SK-N-SH (cell line): ENCODE measurements at regions not wholly inside any gene's neighbourhood (a gene's known extent, or its start where the extent isn't known, plus 50 kb on each side); places are given as distances from the start of the nearest gene placed in this dataset.

ENCODE experiments used
- CTCF ChIA-PET: fragments of 300-600, 350-600 bp; formaldehyde crosslinking; extraction: SDS; loops from one replicate; lab custom pipeline; 2021; lab: Yijun Ruan, JAX
- POLR2A ChIA-PET: fragments of 350-600 bp; sonication (Branson Sonifier 250); formaldehyde crosslinking; extraction: SDS; loops from one replicate; lab custom pipeline; 2020; ENCODE audit warnings: antibody characterized with exemption, inconsistent platforms; lab: Yijun Ruan, JAX
- DNase-seq: peaks from one replicate; pipeline ENCODE4 v3.0.0; 2012
- H2AFZ ChIP-seq: fragments of 200-600 bp; sonication (generic); 2 replicates; pipeline ENCODE4 v1.8.1; 2016; ENCODE audit warnings: antibody characterized with exemption, mild to moderate bottlenecking, low read depth
- H3F3A ChIP-seq: fragments of 200-600 bp; sonication (generic); replicated peaks from 2 replicates; pipeline ENCODE3; 2016; ENCODE audit warnings: antibody characterized with exemption, mild to moderate bottlenecking; ENCODE audit not compliant: insufficient read depth
- H3K27ac ChIP-seq, 2 experiments: fragments of 200-500 bp in 1 of 2; fragments of 200-600 bp in 1 of 2; sonication (Bioruptor generic) in 1 of 2; sonication (generic), shearing (Covaris generic) in 1 of 2; 2 replicates each; pipeline versions ENCODE4 v1.5.1 to v1.6.1; 2014 to 2016; ENCODE audit warnings: low read depth in 2 of 2, inconsistent platforms in 1 of 2, low read length in 1 of 2, mild to moderate bottlenecking in 1 of 2, mixed read lengths in 1 of 2
- H3K27me3 ChIP-seq: fragments of 200-600 bp; sonication (generic), shearing (Covaris generic); 2 replicates; pipeline ENCODE4 v1.6.1; 2016; ENCODE audit warnings: mixed run types; ENCODE audit not compliant: insufficient read depth
- H3K36me3 ChIP-seq, 2 experiments: fragments of 200-500 bp in 1 of 2; fragments of 200-600 bp in 1 of 2; sonication (Bioruptor generic) in 1 of 2; sonication (generic) in 1 of 2; replicated peaks in 1 of 2; 2 replicates each; pipeline versions ENCODE3 to v1.5.1; 2014 to 2016; ENCODE audit warnings: low read length in 1 of 2, mild to moderate bottlenecking in 1 of 2; ENCODE audit not compliant: insufficient read depth in 2 of 2, control insufficient read depth in 1 of 2
- H3K4me1 ChIP-seq, 2 experiments: fragments of 200-500 bp in 1 of 2; fragments of 200-600 bp in 1 of 2; sonication (Bioruptor generic) in 1 of 2; sonication (generic), shearing (Covaris generic) in 1 of 2; 2 replicates each; pipeline versions ENCODE4 v1.5.1 to v1.6.1; 2014 to 2016; ENCODE audit warnings: low read depth in 1 of 2, low read length in 1 of 2, mixed run types in 1 of 2; ENCODE audit not compliant: insufficient read depth in 2 of 2, control insufficient read depth in 1 of 2
- H3K4me2 ChIP-seq: fragments of 200-600 bp; sonication (generic), shearing (Covaris generic); 2 replicates; pipeline ENCODE4 v1.6.1; 2017; ENCODE audit warnings: mixed run types
- H3K4me3 ChIP-seq, 2 experiments: fragments of 200-500 bp in 1 of 2; fragments of 200-600 bp in 1 of 2; sonication (Bioruptor generic) in 1 of 2; sonication (generic), shearing (Covaris generic) in 1 of 2; 2 replicates each; pipeline versions ENCODE4 v1.5.1 to v1.8.1; 2014 to 2016; ENCODE audit warnings: low read depth in 2 of 2, inconsistent platforms in 1 of 2, low read length in 1 of 2, mild to moderate bottlenecking in 1 of 2, mixed read lengths in 1 of 2, moderate library complexity in 1 of 2
- H3K79me2 ChIP-seq: fragments of 200-600 bp; sonication (generic); 2 replicates; pipeline ENCODE4 v1.8.1; 2017; ENCODE audit warnings: mild to moderate bottlenecking; ENCODE audit not compliant: insufficient read depth
- H3K9ac ChIP-seq: fragments of 200-600 bp; sonication (generic); 2 replicates; pipeline ENCODE4 v1.6.1; 2017; ENCODE audit warnings: mixed run types
- H3K9me2 ChIP-seq: fragments of 200-600 bp; sonication (generic); 2 replicates; pipeline ENCODE4 v1.6.1; 2017; ENCODE audit warnings: mixed run types
- H3K9me3 ChIP-seq: fragments of 200-600 bp; sonication (generic); 2 replicates; pipeline ENCODE4 v1.6.1; 2017; ENCODE audit warnings: mixed run types, mild to moderate bottlenecking, moderate library complexity
- H4K20me1 ChIP-seq: fragments of 200-600 bp; sonication (generic); 2 replicates; pipeline ENCODE4 v1.6.1; 2017; ENCODE audit warnings: mild to moderate bottlenecking, mixed run types; ENCODE audit not compliant: insufficient read depth
- CTCF ChIP-seq: fragments of 200-600 bp; sonication (generic); IDR thresholded peaks from 2 replicates; pipeline ENCODE4 v1.6.1; 2017; ENCODE audit warnings: antibody characterized with exemption, mild to moderate bottlenecking, moderate library complexity
- EZH2phosphoT487 ChIP-seq: fragments of 200-600 bp; sonication (generic); IDR thresholded peaks from 2 replicates; pipeline ENCODE4 v1.6.1; 2017; ENCODE audit warnings: low read depth, mixed run types, mild to moderate bottlenecking, antibody characterized with exemption, moderate library complexity, borderline replicate concordance
- FOSL2 ChIP-seq: IDR thresholded peaks from 2 replicates; pipeline ENCODE4 v1.4.0; 2012; ENCODE audit warnings: low read depth, mild to moderate bottlenecking, moderate library complexity, borderline replicate concordance
- FOXM1 ChIP-seq: IDR thresholded peaks from 2 replicates; pipeline ENCODE4 v1.4.0; 2012; ENCODE audit warnings: low read depth, mild to moderate bottlenecking
- GATA2 ChIP-seq: sonication (generic); formaldehyde crosslinking; IDR thresholded peaks from 2 replicates; pipeline ENCODE4 v1.5.0; 2020; ENCODE audit warnings: mild to moderate bottlenecking, missing genetic modification reagents
- MEF2A ChIP-seq: IDR thresholded peaks from 2 replicates; pipeline ENCODE4 v1.4.0; 2012; ENCODE audit warnings: low read depth, borderline replicate concordance
- MXI1 ChIP-seq: IDR thresholded peaks from 2 replicates; pipeline ENCODE4 v1.6.1; 2012; ENCODE audit warnings: mild to moderate bottlenecking, low read depth, low read length, improper control_type of control experiment
- POLR2AphosphoS5 ChIP-seq: IDR thresholded peaks from 2 replicates; pipeline ENCODE4 v1.6.1; 2012; ENCODE audit warnings: low read depth, low read length
- RAD21 ChIP-seq: IDR thresholded peaks from 2 replicates; pipeline ENCODE4 v1.6.1; 2012; ENCODE audit warnings: mild to moderate bottlenecking, low read length
- RFX5 ChIP-seq: IDR thresholded peaks from 2 replicates; pipeline ENCODE4 v1.6.1; 2012; ENCODE audit warnings: mild to moderate bottlenecking, improper control_type of control experiment, low read length
- RXRA ChIP-seq: IDR thresholded peaks from 2 replicates; pipeline ENCODE4 v1.4.0; 2012; ENCODE audit warnings: low read depth, mild to moderate bottlenecking, borderline replicate concordance
- SMC3 ChIP-seq: IDR thresholded peaks from 2 replicates; pipeline ENCODE4 v1.6.1; 2012; ENCODE audit warnings: low read depth, low read length, improper control_type of control experiment
- USF2 ChIP-seq: fragments of 150-350 bp; IDR thresholded peaks from 2 replicates; pipeline ENCODE4 v1.6.1; 2017; ENCODE audit warnings: antibody characterized with exemption, low read length, low read depth, borderline replicate concordance
- WGBS: methylation state at CpG from one replicate; pipeline ENCODE4 v1.1.6; 2017; ENCODE audit warnings: low lambda C conversion rate; 5-methylcytosine and 5-hydroxymethylcytosine counted together

GRCh38 chr11:24375931-24376330 lies 120.9 kb upstream of the LUZP2 start:
- H3K27me3 ChIP-seq: no peaks in the 10 kb centered on the region
- POLR2A ChIA-PET: no interaction called here
- no peak overlapping the region for H3K4me2 ChIP-seq
- H3K27ac ChIP-seq: no peak overlapping the region
- H3K9ac ChIP-seq: no peak overlapping the region
- H3F3A ChIP-seq: no peaks in the 10 kb centered on the region
- no peaks in the 10 kb centered on the region for H3K36me3 ChIP-seq
- no peaks in the 10 kb centered on the region for H3K9me2 ChIP-seq
- no peak overlapping the region for H2AFZ ChIP-seq
- no peak overlapping the region for H3K4me3 ChIP-seq
- H3K4me1 ChIP-seq: no peaks in the 10 kb centered on the region
- no peaks in the 10 kb centered on the region for H4K20me1 ChIP-seq
- CTCF ChIA-PET: interaction anchor here (0.7 to 1.0 kb wide), 2 partner anchors 10 to 1005 kb away, joined by 3 read pairs; no protein-coding TSS in a partner anchor
- DNase-seq: no peak
- no peaks in the 10 kb centered on the region for H3K9me3 ChIP-seq
- no peak for TF ChIP-seq FOSL2
- no peak for TF ChIP-seq GATA2
- no peak for TF ChIP-seq RXRA
- TF ChIP-seq CTCF: no peak
- TF ChIP-seq USF2: no peak
- no peak for TF ChIP-seq FOXM1
- TF ChIP-seq RFX5: no peak
- no peak for TF ChIP-seq MXI1
- no peak for TF ChIP-seq SMC3
- TF ChIP-seq POLR2AphosphoS5: no peak
- no peaks in the 10 kb centered on the region for H3K79me2 ChIP-seq
- 66% methylated on average over 3 of the region's 3 CpGs for WGBS

GRCh38 chr11:24383137-24383536 lies 113.7 kb upstream of the LUZP2 start:
- Histone ChIP-seq H3K36me3 (no peaks in the 10 kb centered on the region), H3K27me3 (no peaks in the 10 kb centered on the region), H3K9ac (no peak overlapping the region), H3K4me3 (no peak overlapping the region), H2AFZ (no peak overlapping the region), H3K27ac (no peak overlapping the region), H3K4me2 (no peak overlapping the region), H3K79me2 (no peaks in the 10 kb centered on the region), H4K20me1 (no peaks in the 10 kb centered on the region), H3F3A (no peaks in the 10 kb centered on the region), H3K4me1 (no peaks in the 10 kb centered on the region), H3K9me2 (no peaks in the 10 kb centered on the region), H3K9me3 (no peaks in the 10 kb centered on the region)
- POLR2A ChIA-PET: no interaction called here
- CTCF ChIA-PET: no interaction called here
- TF ChIP-seq CTCF: no peak
- TF ChIP-seq EZH2phosphoT487: no peak
- TF ChIP-seq MEF2A: no peak
- TF ChIP-seq RAD21: no peak
- DNase-seq: no peak
- 58% methylated on average over 2 of the region's 2 CpGs for WGBS
